CD4-positive, alpha-beta T cell treated with Interleukin-4 for 4 hours (primary cell): ENCODE measurements at regions not wholly inside any gene's neighbourhood (a gene's known extent, or its start where the extent isn't known, plus 50 kb on each side); places are given as distances from the start of the nearest gene placed in this dataset.

Experiments
- DNase-seq: peaks from one replicate; pipeline ENCODE4 v3.0.0-alpha.2; 2020

DNA sequence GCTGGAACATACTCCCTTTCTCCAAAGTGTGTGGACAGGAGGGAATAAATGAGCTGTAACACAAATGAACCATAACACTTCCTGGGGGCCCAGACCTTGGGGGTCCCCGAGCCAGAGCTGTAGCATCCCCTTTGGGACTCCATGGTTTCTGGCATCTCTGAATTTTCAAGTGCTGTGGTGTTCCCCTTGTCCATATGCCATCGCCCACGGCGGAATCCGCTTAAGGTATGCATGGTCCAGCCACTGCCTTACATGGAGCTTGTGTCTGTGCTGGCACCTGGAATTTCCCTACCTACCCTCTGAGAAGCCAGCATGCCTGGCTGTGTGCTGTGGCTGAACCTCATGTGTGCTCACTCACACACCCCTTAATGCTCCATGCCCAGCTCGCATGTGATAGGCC is 943.6 kb downstream of the SLITRK1 start:
- no peak for DNase-seq

DNA sequence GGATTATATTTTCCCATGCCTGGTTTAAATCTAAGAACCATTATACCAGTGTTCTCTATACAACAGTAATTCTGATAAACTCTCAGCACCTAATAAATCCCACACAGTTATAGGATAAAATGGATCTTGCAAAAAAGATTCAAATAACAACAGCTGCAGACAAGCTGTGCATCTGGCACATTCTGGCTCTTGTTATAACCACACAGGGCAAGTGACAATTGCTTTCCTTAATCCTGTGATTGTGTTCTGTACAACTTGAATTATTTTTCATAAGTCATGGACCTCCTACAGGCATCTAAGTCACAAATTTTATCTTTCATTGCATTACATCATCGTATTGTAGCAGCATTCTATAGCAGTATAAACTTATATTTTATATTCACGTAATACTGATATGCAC is 948.3 kb downstream of the SLITRK1 start:
- no peak for DNase-seq

DNA sequence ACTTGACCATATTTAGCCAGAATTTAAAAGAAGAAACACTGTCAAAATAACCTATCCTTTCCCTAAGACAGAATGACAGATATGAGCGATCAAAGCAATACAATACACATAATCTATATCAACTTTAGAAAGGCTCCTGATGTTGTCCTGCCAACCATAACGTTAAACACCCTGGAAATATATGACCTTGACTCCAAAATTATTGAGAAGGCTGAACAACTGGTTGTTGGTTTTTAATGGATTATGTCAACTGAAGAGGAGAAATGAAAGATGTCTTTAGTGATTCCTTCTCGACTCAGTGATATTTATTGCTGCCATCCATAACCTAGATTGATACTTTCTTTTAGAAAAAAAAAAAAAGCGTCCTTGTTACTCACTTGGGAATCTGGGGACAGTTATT is 957.2 kb downstream of the SLITRK1 start:
- DNase-seq: no peak

DNA sequence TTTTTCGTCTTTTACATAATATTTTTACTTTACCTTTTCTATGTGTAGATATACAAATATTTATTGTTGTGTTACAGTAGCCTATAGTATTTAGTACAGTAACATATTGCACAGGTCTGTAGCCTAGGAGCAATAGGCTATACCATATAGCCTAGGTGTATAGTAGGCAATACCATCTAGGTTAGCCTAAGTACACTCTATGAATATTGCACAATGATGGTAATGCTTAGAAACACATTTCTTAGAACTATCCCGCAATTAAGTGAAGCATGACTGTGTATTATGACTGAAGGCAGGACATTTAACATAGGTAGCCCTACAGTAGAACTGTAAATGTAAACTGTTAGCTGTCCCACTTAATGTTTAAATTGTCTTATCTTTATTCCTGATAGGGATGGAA is 964.3 kb downstream of the SLITRK1 start:
- no peak for DNase-seq

DNA sequence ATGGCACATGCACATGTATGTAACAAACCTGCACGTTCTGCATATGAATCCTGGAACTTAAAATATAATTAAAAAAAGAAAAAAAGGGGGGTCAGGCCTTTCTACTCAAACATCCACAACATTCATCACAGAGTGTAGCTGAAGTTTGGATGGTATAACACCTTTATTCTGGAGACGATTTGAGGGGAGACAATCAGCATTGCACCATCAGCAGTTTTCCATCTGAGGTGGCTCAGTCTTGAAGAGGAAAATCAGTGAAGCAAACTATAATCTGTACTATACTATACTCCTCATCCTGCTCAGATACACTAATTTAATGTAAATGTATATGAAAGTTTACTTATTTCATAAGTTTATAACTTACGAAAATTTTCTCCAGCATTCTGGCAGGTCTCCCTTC is 969.7 kb downstream of the SLITRK1 start:
- DNase-seq: no peak

DNA sequence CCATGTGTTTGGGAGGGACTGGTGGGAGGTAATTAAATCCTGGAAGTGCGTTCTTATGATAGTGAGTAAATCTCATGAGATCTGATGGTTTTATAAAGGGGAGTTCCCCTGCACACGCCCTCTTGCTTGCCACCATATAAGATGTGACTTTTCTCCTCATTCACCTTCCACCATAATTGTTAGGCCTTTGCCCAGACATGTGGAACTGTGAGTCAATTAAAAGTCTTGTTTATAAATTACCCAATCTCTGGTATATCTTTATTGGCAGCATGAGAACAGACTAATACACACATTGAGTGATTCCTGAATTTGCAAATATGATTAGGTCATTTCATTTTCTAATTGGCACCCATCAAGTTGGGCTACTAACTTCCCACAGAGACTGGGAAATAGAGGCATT is 977.2 kb downstream of the SLITRK1 start:
- no peak for DNase-seq

DNA sequence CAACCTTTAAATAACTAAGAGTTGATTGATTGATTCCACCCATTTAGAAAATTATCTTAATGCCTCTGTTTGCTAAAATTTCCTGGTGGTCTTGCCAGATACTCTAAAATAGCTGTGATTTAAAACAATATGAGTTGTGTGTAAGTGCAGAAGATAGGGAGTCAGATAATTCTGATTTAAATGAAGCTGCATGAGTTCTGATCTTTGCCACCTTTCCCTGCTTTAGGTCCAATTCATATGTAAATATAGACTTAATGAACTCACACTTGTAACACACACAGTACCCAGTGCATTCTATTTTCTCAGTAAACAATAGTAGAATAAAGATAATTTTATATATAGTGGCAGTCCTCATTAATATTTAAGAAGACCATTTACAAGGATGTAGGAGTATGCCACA is 981.8 kb downstream of the SLITRK1 start:
- no peak for DNase-seq

DNA sequence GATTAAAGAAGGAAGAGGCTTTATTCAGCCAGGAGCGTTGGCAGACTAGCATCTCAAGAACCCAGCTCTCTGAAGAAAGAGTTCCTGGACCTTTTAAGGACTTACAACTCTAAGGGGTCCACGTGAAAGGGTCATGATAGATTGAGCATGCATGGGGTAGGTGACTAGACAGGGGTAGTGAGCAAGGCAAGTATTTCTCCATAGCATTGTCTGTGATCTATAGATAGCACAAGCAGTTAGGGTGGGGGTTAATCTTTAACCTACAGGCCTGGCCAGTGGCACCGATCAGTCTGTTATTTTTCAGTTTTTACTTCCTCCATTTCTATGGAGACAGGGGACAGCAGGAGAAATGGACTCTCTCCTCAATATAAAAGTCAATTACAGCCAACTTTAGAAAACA is 983.7 kb downstream of the SLITRK1 start:
- no peak for DNase-seq

DNA sequence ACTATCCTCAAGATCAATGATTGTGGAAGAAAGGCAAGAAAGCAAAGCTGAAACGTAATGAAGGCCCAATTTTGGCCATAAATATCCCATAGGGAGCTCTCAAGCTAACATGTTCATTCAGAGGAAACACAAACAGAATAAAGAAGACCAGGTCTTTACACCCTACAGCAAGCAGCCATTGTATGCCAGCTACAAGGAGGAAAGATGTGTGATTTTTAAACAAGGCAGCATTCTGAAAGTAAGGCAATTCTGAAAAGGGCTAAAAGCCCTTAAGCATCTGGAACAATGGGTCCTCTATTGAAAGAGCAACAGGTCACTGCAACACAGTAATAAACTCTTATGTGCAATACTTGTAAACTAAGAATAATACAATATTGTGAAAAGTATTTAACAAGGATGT is 1002.4 kb downstream of the SLITRK1 start:
- DNase-seq: no peak

DNA sequence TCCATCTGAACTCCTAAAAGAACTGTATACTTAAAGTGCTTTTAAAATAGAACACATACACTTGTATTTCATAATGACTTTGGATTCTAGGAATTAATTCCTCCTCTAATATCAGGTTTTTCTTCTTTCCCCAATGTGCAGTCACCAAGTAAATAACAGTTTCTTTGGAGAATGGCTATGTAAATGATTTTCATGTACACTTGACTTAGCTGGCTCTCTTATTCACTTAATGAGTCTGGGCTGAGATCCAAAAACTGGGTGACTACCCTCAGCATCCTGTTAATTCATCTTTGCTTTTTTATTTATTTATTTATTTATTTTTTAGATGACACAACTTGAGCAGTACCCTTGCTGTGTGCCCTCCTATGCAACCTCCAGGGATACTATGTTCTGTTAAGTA is 1003.7 kb downstream of the SLITRK1 start:
- DNase-seq: no peak

DNA sequence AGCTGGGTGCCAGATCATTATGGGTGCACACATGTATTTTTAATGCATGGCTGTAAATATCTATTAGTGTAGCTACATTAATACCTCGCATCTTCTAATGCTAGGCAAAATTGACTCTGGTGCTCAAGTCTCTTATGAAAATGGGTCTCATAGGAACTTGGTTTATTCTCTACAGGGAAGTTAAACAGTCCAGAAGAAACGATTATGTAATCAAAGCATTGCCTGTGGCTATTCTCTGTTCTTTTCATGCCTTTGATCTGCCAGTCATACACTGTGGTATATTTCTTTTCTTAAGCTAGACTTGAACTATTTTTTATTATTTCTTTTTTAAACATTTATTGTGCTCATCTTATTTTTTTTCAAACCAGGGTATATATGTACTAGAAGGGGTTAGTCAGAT is 1015.0 kb downstream of the SLITRK1 start:
- no peak for DNase-seq

DNA sequence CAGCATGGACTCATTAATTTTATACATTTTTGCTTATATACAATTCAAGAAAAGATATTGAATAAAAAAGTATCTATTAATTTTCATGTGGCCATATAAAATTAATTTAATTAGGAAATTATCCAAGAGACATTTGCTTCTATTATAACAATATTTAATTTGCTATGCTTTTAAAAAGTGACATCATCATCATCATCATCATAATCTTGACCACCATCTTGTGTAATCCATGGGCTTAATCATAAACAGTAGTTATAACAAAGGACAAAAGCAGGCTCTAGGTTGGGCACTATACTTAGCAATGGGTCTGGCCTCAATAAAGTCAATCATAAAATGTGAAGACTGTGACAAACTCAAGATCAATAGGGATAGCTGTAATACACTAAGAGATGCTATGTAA is 1031.6 kb downstream of the SLITRK1 start:
- DNase-seq: no peak

DNA sequence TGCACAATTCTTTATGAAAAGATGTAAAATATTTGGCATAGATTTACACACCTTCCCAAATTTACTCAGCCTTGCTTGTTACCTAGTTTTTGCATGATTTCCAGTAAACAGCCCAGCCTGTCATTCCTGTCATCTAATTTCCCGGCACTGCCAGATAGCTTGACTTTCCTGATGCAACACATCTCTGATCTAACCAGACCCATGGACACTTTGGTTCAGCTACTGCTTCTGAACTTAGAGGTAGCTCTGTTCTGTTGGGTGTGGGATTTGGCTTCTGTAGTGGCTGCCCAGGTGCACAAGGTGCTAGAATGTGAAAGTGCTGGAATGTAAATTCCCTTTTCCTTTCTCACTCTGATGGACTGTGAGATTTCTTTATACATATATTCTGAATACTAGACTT is 1033.5 kb downstream of the SLITRK1 start:
- no peak for DNase-seq

DNA sequence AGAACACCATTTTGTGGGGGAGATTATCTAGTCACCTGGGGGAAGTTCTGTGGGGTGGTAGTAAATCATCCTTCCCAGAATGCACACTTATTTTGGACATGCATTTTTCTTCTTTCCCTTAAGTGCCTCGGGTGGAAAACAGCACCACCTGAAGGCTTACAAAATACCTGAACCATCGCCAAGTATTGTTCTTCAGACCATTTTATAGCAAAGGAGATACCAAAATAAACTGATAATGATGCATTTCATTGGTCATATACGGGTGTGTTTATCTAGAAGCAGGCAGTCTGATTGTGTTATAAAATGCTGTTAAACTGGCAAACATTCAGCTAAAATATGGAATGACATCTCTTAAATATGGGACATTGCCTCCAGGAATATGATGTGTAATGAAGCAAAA is 1034.7 kb downstream of the SLITRK1 start:
- no peak for DNase-seq

DNA sequence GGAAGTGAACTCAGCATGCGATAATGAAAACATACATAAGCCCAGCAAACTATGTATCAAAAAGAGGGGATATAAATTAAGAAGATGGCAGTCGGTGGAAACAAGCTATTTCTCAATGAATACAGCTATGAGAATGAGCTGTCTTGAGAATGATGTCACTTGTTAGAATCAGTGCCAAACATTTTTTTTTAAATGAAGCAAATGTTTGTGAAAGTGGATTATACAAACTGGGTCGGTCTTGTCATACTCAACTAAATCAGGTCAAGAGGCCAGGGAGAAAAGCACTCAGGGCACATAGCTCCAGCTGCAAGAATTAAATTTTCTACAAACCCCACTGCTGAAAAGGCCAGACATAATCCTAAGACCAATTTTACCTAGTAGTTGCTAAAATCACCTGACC is 1048.4 kb downstream of the SLITRK1 start:
- no peak for DNase-seq

DNA sequence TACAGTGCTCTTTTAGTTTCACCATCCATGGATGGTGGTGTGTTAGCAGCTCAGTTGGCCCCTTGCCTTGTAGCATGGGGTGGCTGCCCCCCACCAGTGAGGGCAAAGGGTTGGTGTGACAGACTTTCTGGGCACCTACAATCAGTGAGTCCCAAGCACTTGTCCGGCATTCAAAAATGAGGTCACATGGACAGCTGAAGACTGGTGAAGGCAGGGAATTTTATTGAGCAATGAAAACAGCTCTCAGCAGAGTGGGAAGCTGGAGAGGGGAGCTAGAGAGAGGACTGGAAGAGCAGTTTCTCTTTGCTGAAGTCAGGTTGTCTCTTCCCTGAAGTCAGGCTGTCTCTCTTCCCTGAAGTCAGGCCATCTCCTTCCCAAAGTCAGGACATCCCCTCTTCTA is 1053.2 kb downstream of the SLITRK1 start:
- no peak for DNase-seq

DNA sequence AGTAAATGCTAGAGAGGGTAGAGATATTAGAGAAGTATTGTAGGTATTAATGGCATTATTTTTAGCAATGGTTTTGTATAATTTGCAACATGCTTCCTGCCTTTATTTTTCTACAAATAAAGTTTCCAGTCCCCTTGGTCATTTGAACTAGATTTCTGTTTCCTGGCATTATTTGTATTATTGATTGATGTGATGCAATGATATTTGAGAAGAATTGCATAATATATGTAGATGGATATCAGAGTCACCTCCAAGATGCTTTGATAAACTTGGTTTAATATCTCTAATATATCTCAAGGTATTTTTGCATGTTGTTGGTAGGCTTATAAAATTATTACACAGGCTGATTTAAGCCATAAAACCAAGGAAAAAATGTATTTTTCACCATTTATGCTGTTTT is 1054.5 kb downstream of the SLITRK1 start:
- no peak for DNase-seq

DNA sequence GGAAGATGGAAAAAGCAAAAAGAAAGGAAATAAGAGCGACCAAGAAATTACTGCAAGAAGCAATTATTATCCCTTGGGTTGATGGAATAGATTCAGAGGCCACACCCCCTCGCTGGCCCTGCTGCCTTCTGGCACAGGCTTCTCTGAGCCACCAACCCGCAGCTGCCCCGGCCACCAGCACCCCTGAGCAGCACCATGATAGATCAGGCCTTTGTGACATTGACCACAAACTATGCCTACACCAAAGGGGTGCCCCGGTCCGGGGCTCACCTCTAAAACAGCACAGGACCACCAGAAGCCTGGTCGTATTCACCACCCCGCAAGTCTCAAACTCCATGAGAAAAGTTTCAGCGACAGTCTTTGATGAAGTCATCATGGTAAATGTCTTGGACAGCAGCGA is 1059.3 kb downstream of the SLITRK1 start:
- no peak for DNase-seq

DNA sequence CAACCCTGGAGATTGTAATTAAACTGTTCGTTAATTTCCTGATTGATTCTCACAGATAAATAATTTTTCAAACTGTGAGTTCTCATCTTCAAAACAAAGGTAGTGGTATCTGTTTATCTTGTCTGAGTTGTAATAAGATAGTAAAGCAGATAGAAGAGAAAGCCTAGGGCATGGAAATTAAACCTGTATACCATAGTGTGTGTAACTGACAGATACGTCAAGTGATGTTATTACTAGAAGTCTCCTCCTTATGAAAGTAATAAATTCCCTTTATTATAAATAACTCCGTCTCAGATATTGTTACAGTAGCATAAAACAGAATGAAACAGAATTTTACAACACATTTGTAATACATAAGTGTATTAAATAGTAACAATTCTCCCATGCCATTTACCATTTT is 1065.1 kb downstream of the SLITRK1 start:
- no peak for DNase-seq

DNA sequence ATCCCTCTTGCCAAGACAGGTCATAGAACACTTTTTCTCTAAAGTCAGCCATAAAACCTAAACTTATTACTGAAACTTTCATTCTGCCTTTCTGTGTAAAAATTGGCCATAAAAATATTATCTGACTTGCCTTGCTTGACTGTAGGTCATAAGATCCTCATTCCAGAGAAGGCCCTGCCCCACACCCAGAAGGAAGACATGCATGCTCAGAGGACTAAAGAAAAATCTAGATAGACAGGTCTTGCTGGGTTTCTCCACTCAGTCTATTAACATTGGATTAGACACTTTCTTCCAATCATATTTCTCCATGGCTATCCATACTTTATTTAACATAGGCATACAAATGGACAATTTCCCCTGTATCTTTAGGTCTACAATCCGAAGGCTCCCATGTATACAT is 1066.5 kb downstream of the SLITRK1 start:
- no peak for DNase-seq

DNA sequence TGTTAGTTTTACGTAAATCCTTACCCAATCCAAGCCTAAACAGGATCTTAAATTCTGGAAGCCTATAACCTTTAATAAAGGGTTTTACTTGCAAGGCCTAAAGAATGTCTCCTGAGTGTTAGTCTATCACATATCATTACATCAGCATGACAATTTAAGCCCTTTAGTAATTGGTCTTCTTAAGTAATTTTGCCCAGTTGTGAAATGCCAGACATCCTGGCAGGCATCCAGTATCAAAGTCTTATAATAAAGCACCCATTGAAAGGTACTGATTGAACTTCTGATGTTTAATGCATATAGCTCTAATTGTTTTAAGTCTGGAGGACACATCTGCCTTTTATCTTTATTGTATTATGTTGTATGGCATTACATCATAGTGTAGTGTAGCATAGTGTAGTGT is 1078.9 kb downstream of the SLITRK1 start:
- DNase-seq: no peak

DNA sequence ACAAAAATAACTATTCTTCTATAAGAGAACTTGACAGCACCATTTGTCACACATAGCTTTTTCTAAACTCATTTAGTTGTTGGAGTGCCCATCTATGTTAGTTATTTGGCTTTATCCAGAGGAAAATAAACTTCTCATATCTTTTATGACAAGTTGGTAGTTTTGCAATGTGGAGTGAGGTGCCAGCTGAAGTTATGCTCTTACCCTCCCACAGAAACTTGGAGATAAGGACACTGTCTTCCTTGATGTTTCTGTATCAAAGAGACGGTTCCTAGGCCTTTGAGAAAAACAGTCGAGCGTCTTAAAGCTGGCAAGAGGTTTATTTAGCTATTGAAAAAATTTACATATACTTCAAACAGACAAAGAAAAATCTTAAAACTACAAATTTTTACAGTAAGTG is 1079.7 kb downstream of the SLITRK1 start:
- no peak for DNase-seq

DNA sequence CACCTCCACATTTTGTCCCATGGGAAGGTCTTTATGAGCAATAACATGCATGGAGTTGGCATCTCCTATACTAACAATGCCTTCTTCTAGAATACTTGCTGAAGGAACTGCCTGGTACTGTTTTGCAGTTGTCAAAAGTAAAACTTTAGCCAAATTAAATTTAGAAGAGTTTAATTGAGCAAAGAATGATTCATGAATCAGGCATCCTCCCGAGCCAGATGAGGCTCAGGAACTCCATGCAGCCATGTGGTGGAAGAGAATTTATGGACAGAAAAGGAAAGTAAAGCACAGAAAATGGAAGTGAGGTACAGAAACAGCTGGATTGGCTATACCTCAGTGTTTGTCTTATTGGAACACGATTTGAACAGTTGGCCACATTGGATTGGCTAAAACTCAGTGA is 1081.9 kb downstream of the SLITRK1 start:
- DNase-seq: no peak

DNA sequence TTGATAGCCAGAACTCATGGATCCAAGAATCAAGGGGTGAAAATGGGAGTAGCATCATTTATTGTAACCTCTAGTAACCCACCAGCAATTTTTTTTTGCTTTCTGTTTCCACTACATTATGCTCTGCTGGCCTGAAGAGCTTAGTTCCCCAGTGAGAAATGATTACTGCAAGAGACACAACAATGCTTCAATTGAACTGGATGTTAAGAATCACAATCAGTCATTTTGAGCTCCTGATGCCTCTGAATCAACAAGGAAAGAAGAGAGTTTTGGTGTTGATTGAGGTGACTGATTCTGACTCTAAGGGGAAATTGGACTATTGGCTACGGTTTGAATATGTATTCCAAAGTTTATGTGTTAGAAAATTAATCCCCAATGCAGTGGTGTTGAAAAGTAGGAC is 1084.4 kb downstream of the SLITRK1 start:
- no peak for DNase-seq

DNA sequence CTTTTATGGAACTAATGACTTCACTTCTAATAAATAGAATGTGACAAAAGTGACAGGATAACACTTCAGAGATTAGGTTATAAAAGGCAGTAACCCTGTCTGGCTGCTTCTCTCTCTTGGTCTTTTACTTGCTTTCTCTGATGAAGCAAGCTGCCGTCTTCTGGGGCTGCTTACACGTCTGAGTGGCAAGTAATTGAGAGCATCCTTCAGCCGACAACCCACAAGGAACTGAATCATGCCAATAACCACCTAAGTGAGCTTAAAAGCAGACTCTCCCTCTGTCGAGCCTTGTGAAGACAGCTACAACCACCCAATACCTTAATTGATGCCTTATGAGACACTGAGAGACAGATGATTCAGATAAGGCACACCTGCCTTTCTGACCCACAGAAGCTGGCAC is 1091.2 kb downstream of the SLITRK1 start:
- DNase-seq: no peak

DNA sequence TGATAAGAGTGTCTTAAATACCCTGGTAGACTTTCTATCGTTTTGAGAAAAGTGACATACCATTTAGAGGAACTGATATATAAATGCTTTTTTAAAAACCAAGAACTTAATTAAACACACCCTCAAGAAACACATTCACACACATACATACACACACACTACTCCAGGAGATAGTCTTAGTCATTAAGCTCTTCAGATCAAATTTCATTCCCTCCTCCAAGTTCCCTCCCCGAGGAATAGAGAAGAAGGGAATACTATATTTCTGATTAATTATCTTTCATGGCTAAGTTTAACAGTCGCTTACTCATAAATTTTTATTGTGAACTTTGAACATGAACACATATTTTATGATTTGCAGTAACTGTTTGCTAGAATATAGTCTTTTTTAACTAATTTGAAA is 1109.5 kb downstream of the SLITRK1 start:
- DNase-seq: no peak
